Small intestine (tissue), 7 donors: ENCODE measurements at regions not wholly inside any gene's neighbourhood (a gene's known extent, or its start where the extent isn't known, plus 50 kb on each side); places are given as distances from the start of the nearest gene placed in this dataset.

Experiments used
- DNase-seq, 2 donors: peaks; one replicate each; pipeline versions ENCODE4 v3.0.0 to v3.0.0-alpha.2; 2013
- FAIRE-seq: peaks from 2 replicates; lab custom pipeline; 2012; peaks lifted over from hg19 to GRCh38; lab: Jason Lieb, UNC
- H3K27ac ChIP-seq, 3 donors: one replicate each; pipeline ENCODE4 v1.5.1; 2013; ENCODE audit warnings: low read length in 2 of 3, mild to moderate bottlenecking in 2 of 3, control low read depth in 1 of 3, inconsistent platforms in 1 of 3, low read depth in 1 of 3, moderate library complexity in 1 of 3
- H3K27me3 ChIP-seq, 3 donors: one replicate each; pipeline ENCODE4 v1.6.1; 2013; ENCODE audit warnings: low read length in 3 of 3, inconsistent platforms in 1 of 3; ENCODE audit not compliant: control insufficient read depth in 3 of 3, insufficient read depth in 3 of 3
- H3K36me3 ChIP-seq, 3 donors: one replicate each; pipeline ENCODE4 v1.6.1; 2013; ENCODE audit warnings: low read length in 3 of 3, inconsistent platforms in 1 of 3, low read depth in 1 of 3, mild to moderate bottlenecking in 1 of 3, moderate library complexity in 1 of 3; ENCODE audit not compliant: control insufficient read depth in 3 of 3, insufficient read depth in 2 of 3
- H3K4me1 ChIP-seq, 3 donors: one replicate each; pipeline ENCODE4 v1.6.1; 2013; ENCODE audit warnings: low read length in 2 of 3, inconsistent platforms in 1 of 3, low read depth in 1 of 3, mild to moderate bottlenecking in 1 of 3, moderate library complexity in 1 of 3; ENCODE audit not compliant: control insufficient read depth in 3 of 3, insufficient read depth in 2 of 3
- H3K4me3 ChIP-seq, 3 donors: one replicate each; pipeline ENCODE4 v1.5.1; 2013; ENCODE audit warnings: low read length in 3 of 3, control low read depth in 1 of 3, inconsistent platforms in 1 of 3, low read depth in 1 of 3, mild to moderate bottlenecking in 1 of 3, moderate library complexity in 1 of 3
- H3K9me3 ChIP-seq, 2 donors: one replicate each; pipeline ENCODE4 v1.6.1; 2013; ENCODE audit warnings: low read depth in 1 of 2, low read length in 1 of 2; ENCODE audit not compliant: control insufficient read depth in 2 of 2, insufficient read depth in 1 of 2
- whole genome bisulfite sequencing, 3 donors: extraction: QIAGEN DNeasy Blood & Tissue Kit; methylation state at CpG; one replicate each; pipeline ENCODE4 v1.1.7; 2013; 5-methylcytosine and 5-hydroxymethylcytosine counted together
- donor health status: healthy with polysubstance abuse.
- donor health status: control.
- donor health status: control.
- donor health status: Bipolar disorder and iron deficiency.
- donor health status: healthy.

- Histone ChIP-seq H3K4me1 (peaks cover 0 to 12% (median 0%) of the 10 kb centered on the region in 3 donors), H3K4me3 (no peak overlapping the region), H3K27me3 (no peaks in the 10 kb centered on the region), H3K9me3 (no peaks in the 10 kb centered on the region), H3K27ac (no peak overlapping the region), H3K36me3 (no peaks in the 10 kb centered on the region)
- DNase-seq (no peak), FAIRE-seq (no peak)
- WGBS, 3 donors = 71 to 83% (median 82%) methylated on average over 9 of the region's 9 CpGs
These were observed 344.9 kb upstream of the B3GAT1 start for GRCh38 chr11:134756811-134757540.

GRCh38 chr11:134755535-134755934, 343.5 kb upstream of the B3GAT1 start:
- Histone ChIP-seq H3K9me3 (no peaks in the 10 kb centered on the region), H3K27me3 (no peaks in the 10 kb centered on the region), H3K27ac (no peak overlapping the region), H3K36me3 (no peaks in the 10 kb centered on the region), H3K4me3 (no peak overlapping the region), H3K4me1 (peaks cover 0 to 25% (median 0%) of the 10 kb centered on the region in 3 donors)
- FAIRE-seq (no peak), DNase-seq (no peak)
- WGBS, 3 donors = 80 to 89% (median 86%) methylated on average over 10 of the region's 10 CpGs

- FAIRE-seq (no peak), DNase-seq (no peak)
- H3K4me3 ChIP-seq = no peak overlapping the region
- H3K9me3 ChIP-seq = no peaks in the 10 kb centered on the region
- whole genome bisulfite sequencing, 3 donors = 59 to 66% (median 62%) methylated on average over 19 of the region's 19 CpGs
- H3K27me3 ChIP-seq = no peaks in the 10 kb centered on the region
- peaks cover 0 to 27% (median 0%) of the 10 kb centered on the region in 3 donors for H3K4me1 ChIP-seq
- H3K36me3 ChIP-seq = no peaks in the 10 kb centered on the region
- no peak overlapping the region for H3K27ac ChIP-seq
These were observed 342.6 kb upstream of the B3GAT1 start for GRCh38 chr11:134754521-134755198.

DNA sequence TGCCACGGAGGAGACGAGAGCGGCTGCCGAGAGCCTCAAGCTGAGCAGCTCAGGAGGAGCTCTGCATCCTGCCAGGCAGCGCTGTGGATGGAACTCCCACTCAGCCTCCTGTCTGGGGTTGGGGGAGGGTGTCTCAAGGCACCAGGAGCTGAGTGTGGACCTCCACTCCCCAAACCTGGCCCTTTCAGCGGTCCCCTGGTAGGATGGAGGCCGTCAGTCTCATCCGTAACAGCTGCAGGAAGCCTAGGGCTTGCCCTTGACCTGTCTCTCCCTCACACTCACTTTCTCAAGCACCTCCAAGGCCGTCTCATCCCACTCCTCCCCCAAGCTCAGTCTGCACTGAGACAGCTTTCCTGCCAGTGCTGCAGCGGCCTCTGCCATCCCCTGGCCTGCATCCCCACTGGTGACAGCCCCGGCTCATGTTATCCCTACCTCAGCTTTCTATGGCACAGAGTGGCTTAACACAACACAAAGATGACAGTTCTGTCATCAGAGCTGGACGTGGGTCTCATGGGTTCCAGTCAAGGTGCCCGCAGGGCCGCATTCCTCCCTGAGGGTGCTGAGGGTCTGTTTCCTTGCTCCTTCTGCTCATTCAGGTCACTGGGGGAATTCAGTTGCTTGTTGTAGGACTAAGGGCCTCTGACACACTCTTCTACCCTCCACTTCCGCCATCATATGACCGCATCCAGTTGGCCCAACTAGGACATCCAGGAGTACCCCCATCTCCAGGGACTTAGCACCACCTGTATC, 341.9 kb upstream of the B3GAT1 start:
- no peak overlapping the region for H3K4me3 ChIP-seq
- no peaks in the 10 kb centered on the region for H3K27me3 ChIP-seq
- 75 to 90% (median 83%) methylated on average over 16 of the region's 16 CpGs for WGBS, 3 donors
- DNase-seq (no peak), FAIRE-seq (no peak)
- peaks cover 0 to 3% of the 10 kb centered on the region in 2 donors for H3K9me3 ChIP-seq
- H3K4me1 ChIP-seq = peaks cover 0 to 27% (median 0%) of the 10 kb centered on the region in 3 donors
- H3K36me3 ChIP-seq = no peaks in the 10 kb centered on the region
- H3K27ac ChIP-seq = no peak overlapping the region

- WGBS, 3 donors = 83 to 91% (median 84%) methylated on average over 13 of the region's 13 CpGs
- FAIRE-seq = no peak
- no peaks in the 10 kb centered on the region for H3K36me3 ChIP-seq
- peaks cover 0 to 10% of the 10 kb centered on the region in 2 donors for H3K9me3 ChIP-seq
- no peak overlapping the region for H3K4me3 ChIP-seq
- H3K27ac ChIP-seq = peak overlapping the region in 1 of 3 donors; percentile 82
- H3K27me3 ChIP-seq = no peaks in the 10 kb centered on the region
- H3K4me1 ChIP-seq = peaks cover 0 to 27% (median 0%) of the 10 kb centered on the region in 3 donors
- no peak for DNase-seq
These were observed 341.1 kb upstream of the B3GAT1 start for GRCh38 chr11:134752964-134753770.

DNA sequence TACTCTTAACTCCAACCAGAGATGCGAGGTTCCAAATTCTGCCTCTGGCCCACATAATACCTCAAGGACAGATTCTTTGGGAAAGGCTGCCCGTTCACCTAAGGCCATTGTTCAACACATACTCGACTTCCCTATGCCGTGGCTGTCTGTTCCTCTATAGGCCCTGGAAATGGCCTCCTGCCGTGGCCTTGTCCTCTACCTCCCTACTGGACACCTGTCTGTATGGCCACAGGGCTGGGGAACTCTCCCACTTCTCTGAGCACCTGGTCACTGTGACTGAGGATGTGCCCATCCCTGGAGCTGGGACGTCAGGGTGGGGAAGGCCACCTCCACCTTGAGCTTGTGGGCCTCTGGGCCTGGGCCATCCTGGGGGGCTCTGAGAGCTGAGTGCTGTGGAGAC, 340.5 kb upstream of the B3GAT1 start:
- 88 to 91% (median 90%) methylated on average over 6 of the region's 6 CpGs for whole genome bisulfite sequencing, 3 donors
- DNase-seq (no peak), FAIRE-seq (no peak)

DNA sequence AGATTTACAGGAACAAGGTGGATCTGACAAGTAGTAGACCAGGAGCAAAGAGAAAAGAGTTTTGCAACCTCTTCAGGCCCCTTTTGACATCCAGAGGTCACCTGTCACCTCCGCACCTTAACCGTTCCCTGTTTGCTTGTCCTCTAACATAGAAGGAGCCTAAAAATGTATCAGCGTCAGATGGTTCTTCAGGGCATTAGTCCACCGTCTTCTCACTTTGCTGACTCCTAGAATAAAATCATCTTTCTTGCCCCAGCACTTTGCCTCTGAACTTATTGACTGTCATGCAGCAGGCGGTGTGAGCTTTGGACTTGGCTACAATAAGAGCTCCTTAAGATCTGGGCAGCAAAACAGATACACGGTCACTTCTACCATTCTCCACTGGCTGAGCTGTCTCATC, 339.7 kb upstream of the B3GAT1 start:
- DNase-seq (peak; percentile 46 to 83), FAIRE-seq (no peak)
- 27 to 67% (median 46%) methylated on average over 6 of the region's 6 CpGs for WGBS, 3 donors
- no peaks in the 10 kb centered on the region for H3K36me3 ChIP-seq
- H3K4me1 ChIP-seq = peaks cover 0 to 27% (median 0%) of the 10 kb centered on the region in 3 donors
- H3K9me3 ChIP-seq = peaks cover 0 to 18% of the 10 kb centered on the region in 2 donors
- H3K27ac ChIP-seq = peak overlapping the region in 1 of 3 donors; percentile 82
- H3K4me3 ChIP-seq = no peak overlapping the region
- no peaks in the 10 kb centered on the region for H3K27me3 ChIP-seq

More for the DNA sequence above, 340.5 kb upstream of the B3GAT1 start:
- H3K27me3 ChIP-seq = no peaks in the 10 kb centered on the region
- peaks cover 0 to 27% (median 0%) of the 10 kb centered on the region in 3 donors for H3K4me1 ChIP-seq
- H3K9me3 ChIP-seq = peaks cover 0 to 16% of the 10 kb centered on the region in 2 donors
- no peak overlapping the region for H3K4me3 ChIP-seq
- H3K27ac ChIP-seq = peak overlapping the region in 1 of 3 donors; percentile 82
- H3K36me3 ChIP-seq = no peaks in the 10 kb centered on the region
